22Rv1 (cell line): ENCODE measurements at regions not wholly inside any gene's neighbourhood (a gene's known extent, or its start where the extent isn't known, plus 50 kb on each side); places are given as distances from the start of the nearest gene placed in this dataset.

Experiments used
- CTCF ChIP-seq: fragments of 450-650 bp; IDR thresholded peaks from 2 replicates; pipeline ENCODE4 v1.5.1; 2017; ENCODE audit warnings: mild to moderate bottlenecking
- ZFX ChIP-seq: fragments of 450-650 bp; IDR thresholded peaks from 2 replicates; pipeline ENCODE4 v1.6.1; 2017; ENCODE audit warnings: antibody characterized with exemption, borderline replicate concordance

DNA sequence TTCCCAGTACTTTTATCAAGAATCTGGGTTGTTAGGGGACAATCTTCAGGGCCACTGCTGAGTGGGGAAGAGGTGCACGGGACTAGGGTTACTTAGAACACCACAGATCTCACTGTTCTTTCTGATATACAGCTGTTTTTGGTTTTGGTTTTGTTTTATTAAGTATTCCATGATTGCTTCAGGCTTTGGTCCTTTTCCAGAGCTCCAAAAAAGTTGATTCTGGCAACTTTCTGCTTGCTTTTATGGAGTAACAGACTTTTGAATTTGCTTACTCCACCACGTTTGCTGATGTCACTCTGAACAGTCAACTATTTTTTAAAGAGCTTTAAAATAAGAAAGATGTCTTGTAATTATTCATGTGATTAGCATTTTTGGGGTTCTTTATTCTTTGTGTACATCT is 368.1 kb upstream of the FOXG1 start:
- TF ChIP-seq CTCF (no peak), ZFX (no peak)
